Ishikawa (cell line): ENCODE measurements at regions not wholly inside any gene's neighbourhood (a gene's known extent, or its start where the extent isn't known, plus 50 kb on each side); places are given as distances from the start of the nearest gene placed in this dataset.

Experiments used
- CEBPB ChIP-seq: IDR thresholded peaks from 2 replicates; pipeline ENCODE4 v1.6.1; 2012
- CREB1 ChIP-seq: IDR thresholded peaks from 2 replicates; pipeline ENCODE4 v1.6.1; 2012; ENCODE audit warnings: low read depth
- EGR1 ChIP-seq: IDR thresholded peaks from 2 replicates; pipeline ENCODE4 v1.6.1; 2012
- EP300 ChIP-seq: IDR thresholded peaks from 2 replicates; pipeline ENCODE4 v1.6.1; 2012; ENCODE audit warnings: borderline replicate concordance
- FOXM1 ChIP-seq: IDR thresholded peaks from 2 replicates; pipeline ENCODE4 v1.6.1; 2012; ENCODE audit warnings: low read depth, borderline replicate concordance
- NFIC ChIP-seq: IDR thresholded peaks from 2 replicates; pipeline ENCODE4 v1.6.1; 2012
- RAD21 ChIP-seq: IDR thresholded peaks from 2 replicates; pipeline ENCODE4 v1.6.1; 2012; ENCODE audit warnings: low read depth
- TAF1 ChIP-seq: IDR thresholded peaks from 2 replicates; pipeline ENCODE4 v1.6.1; 2012; ENCODE audit warnings: low read depth, mild to moderate bottlenecking
- TEAD4 ChIP-seq: IDR thresholded peaks from 2 replicates; pipeline ENCODE4 v1.6.1; 2012
- YY1 ChIP-seq: IDR thresholded peaks from 2 replicates; pipeline ENCODE4 v1.6.1; 2012; ENCODE audit warnings: low read depth
- ZBTB7A ChIP-seq: IDR thresholded peaks from 2 replicates; pipeline ENCODE4 v1.6.1; 2012; ENCODE audit warnings: low read depth
- TF ChIP-seq, protein P1 (sequence below): IDR thresholded peaks from 2 replicates; pipeline ENCODE4 v1.6.1; 2012
- TF ChIP-seq, protein P2 (sequence below): IDR thresholded peaks from 2 replicates; pipeline ENCODE4 v1.6.1; 2012; ENCODE audit warnings: low read depth, mild to moderate bottlenecking
- TF ChIP-seq, protein P3 (sequence below): IDR thresholded peaks from 2 replicates; pipeline ENCODE4 v1.6.1; 2012

DNA sequence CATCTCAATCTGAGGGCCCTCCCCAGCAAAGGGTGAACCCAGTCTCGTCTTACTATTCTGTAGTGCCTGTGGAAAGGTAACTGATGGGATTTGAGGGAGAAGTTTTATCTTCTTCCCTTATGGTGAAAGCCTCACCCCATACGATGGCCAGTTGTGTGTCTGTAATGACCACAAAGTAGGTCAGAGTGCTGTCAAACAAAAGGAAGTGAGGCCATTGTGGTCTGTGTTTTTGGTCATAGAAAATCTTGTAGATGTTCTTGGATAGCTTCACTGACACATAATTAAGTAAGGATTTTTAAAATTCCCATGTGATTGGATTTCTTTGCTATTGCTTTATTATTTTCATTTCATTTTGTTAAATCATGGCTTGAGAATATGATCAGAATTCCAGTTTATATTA lies 505.1 kb upstream of the KLF4 start:
- TF ChIP-seq CREB1 (no peak), EGR1 (no peak), YY1 (no peak), RAD21 (no peak), EP300 (no peak), NFIC (no peak), TAF1 (no peak), FOXM1 (no peak), ZBTB7A (no peak), CEBPB (no peak), TEAD4 (no peak)
- TF ChIP-seq, protein P1, sequence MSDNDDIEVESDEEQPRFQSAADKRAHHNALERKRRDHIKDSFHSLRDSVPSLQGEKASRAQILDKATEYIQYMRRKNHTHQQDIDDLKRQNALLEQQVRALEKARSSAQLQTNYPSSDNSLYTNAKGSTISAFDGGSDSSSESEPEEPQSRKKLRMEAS, result no peak
- TF ChIP-seq, protein P2, sequence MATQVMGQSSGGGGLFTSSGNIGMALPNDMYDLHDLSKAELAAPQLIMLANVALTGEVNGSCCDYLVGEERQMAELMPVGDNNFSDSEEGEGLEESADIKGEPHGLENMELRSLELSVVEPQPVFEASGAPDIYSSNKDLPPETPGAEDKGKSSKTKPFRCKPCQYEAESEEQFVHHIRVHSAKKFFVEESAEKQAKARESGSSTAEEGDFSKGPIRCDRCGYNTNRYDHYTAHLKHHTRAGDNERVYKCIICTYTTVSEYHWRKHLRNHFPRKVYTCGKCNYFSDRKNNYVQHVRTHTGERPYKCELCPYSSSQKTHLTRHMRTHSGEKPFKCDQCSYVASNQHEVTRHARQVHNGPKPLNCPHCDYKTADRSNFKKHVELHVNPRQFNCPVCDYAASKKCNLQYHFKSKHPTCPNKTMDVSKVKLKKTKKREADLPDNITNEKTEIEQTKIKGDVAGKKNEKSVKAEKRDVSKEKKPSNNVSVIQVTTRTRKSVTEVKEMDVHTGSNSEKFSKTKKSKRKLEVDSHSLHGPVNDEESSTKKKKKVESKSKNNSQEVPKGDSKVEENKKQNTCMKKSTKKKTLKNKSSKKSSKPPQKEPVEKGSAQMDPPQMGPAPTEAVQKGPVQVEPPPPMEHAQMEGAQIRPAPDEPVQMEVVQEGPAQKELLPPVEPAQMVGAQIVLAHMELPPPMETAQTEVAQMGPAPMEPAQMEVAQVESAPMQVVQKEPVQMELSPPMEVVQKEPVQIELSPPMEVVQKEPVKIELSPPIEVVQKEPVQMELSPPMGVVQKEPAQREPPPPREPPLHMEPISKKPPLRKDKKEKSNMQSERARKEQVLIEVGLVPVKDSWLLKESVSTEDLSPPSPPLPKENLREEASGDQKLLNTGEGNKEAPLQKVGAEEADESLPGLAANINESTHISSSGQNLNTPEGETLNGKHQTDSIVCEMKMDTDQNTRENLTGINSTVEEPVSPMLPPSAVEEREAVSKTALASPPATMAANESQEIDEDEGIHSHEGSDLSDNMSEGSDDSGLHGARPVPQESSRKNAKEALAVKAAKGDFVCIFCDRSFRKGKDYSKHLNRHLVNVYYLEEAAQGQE, result no peak
- TF ChIP-seq, protein P3, sequence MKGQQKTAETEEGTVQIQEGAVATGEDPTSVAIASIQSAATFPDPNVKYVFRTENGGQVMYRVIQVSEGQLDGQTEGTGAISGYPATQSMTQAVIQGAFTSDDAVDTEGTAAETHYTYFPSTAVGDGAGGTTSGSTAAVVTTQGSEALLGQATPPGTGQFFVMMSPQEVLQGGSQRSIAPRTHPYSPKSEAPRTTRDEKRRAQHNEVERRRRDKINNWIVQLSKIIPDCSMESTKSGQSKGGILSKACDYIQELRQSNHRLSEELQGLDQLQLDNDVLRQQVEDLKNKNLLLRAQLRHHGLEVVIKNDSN, result no peak
